HG02571 (cell line): ENCODE measurements at regions not wholly inside any gene's neighbourhood (a gene's known extent, or its start where the extent isn't known, plus 50 kb on each side); places are given as distances from the start of the nearest gene placed in this dataset.
"Not testable (repeated sequence)": the region's sequence is repeated elsewhere in the genome, so short reads cannot be mapped to it uniquely, and the experiment has no call there.

Experiments
- ATAC-seq: cut with Tn5 transposase; IDR thresholded peaks from one replicate; pipeline ENCODE4 v1.9.1; 2021; ENCODE audit warnings: mild to moderate bottlenecking, moderate library complexity; ENCODE audit not compliant: unreplicated experiment

DNA sequence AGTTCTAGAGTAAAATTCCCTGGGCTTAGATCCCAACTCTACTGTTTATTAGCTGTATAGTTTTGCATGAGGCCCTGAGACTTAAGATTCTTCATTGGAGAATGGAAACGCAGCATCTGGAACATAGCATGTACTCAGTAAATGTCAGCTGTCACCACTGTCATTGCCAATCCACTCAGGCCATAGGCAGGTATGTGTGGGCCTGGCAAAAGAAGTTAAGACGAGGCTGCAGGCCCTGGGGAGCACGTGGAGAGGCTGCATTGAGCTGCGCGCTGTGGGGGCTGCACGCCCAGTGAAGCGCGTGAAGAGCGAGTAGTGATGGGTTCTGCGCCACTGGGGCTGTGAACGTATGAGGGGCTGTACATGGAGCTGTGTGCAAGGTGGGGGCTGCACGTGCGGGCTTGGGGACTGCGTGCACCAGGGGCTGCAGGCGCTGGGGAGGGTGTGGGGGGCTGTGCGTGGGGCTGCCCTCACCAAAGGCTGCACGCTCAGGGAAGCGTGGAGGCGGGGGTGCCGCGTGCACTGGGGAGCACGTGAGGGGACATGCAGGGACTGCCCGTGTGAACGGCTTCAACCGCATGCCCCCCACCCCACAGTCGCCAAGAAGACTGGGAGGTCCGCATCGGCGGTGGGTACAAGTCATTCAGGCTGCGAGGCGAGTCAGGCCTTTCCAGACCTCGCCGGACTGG is 85.5 kb downstream of the PRR15 start:
- no peak for ATAC-seq

DNA sequence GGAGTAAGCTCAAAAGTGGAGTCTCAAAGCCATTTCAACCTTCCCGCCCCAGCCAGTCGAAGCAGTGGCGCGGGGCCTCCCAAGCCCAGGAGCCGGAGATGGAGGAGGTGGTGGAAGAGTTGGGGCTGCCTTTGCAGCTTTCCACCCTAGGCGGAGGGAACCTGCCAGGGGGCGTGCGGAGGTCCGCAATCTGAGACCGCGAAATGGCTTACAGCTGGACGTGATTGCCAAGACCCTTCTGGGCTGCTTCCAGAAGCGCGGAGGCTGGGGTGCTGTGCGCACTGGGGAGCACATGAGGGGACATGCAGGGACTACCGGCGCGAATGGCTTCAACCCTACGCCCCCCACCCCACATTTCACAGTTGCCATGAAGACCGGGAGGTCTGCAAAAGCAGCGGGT is 86.2 kb downstream of the PRR15 start:
- ATAC-seq, result no peak

DNA sequence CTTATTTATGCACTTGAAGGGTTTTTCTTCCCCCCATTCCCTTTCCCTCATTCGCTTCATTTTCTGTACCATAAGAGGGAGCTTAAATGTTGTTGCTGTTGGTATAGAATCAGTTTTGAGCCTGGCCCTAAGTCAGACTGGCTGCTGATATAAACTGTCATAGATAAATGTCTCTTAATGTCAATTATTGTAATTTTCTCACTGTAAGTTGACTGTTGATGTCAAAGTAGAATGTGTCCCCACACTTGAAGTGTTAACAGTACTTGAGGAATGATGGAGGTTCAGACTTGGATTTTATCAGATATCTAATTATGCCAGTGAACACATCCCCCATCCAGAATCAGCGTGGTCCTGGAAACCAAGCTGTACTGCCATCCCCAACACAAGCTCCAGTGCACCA is 87.8 kb downstream of the PRR15 start:
- no peak for ATAC-seq

DNA sequence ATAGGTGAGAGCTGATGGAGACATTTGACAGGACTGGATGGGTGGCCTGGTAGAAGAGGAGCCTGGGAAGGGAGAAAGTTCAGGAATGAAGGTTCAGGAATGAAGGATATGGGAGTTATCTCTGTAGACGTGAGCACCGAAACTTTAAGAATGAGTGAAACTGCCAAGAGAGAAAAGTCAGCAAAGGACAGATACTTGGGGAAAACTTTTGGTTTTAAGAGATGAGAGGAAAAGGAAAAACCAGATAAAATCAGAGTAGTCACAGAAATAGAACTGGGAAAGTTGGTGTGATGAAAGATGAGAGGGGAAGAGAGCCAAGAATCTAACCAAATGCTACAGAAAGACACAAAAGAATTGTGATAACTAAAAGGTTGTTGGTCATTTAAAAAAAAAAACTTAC is 88.9 kb downstream of the PRR15 start:
- no peak for ATAC-seq

DNA sequence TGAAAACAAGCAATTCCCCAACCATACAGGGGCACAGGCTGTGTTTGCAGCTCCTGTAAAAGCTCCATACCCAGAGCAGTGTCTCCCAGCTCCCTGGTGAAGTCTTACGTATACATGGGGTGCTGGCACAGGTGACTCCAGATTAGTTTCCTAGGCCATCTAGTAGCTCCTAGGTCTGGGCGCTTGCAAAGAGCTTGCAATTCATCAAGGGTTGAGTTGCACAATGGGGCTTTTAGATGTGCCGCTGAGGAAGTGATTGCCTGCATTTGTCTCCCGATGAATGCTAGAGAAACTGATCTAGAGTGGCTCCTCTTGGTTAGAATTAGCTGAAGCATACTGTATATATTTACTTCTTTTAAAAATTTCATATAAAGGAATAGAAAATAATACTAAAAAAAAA is 90.7 kb downstream of the PRR15 start:
- ATAC-seq, result not testable (repeated sequence)

DNA sequence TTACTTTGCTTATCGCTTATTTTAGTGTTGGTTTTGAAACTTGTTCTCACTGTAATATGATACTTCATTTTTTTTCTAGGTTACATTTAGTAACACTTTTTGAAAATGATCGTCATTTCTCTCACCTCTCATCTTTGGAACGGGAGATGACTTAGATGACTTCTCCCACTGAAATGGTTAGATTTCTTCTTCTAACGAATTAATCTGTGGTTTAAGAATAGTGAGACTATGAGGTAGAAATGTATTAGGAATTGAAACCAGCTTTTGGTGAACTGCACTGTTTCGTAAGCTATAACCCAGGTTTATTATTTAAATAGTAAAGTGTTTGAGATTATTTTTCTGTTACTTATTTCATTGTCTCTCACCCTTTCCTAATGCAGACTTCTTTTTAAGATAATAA is 93.7 kb downstream of the PRR15 start:
- ATAC-seq, result no peak

DNA sequence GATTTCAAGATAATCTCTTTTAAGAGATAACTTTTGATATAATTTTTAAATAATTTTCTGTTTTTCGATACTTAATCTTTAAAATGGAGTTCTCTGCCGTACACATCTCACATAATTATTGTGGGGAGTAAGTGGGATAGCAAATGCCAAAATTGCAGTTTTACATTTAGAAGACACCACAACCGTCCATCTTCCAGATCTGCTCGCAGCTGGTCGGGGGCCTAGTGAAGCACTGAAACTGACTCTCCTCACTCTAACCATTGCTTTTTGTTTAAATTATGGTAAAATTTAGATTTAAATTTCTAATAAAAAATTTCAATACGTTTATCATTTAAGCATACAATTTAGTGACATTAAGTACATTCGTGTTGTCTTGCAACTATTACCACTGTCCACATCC is 94.2 kb downstream of the PRR15 start:
- ATAC-seq, result no peak

DNA sequence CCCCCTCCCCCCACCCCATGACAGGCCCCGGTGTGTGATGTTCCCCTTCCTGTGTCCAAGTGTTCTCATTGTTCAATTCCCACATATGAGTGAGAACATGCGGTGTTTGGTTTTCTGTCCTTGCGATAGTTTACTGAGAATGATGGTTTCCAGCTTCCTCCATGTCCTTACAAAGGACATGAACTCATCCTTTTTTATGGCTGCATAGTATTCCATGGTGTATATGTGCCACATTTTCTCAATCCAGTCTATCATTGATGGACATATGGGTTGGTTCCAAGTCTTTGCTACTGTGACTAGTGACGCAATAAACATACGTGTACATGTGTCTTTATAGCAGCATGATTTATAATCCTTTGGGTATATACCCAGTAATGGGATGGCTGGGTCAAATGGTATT is 95.6 kb downstream of the PRR15 start:
- not testable (repeated sequence) for ATAC-seq

DNA sequence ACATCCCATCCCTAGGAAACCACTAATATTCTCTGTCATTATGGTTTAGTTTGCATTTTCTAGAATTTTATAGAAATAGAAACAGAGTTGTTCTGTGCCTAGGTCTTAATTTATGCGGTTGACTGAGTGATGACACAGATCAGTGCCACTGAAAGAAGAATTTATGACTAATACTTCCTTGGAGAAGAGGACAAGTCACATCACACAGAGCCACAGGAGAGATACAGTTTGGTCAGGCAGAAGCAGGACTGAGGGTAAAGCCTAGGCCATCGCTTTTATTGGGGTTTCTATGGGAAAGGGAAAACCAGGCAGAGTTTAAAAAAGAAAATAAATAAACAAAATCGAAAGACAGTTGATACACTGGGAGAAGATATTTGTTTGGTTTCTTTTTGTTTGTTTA is 99.3 kb downstream of the PRR15 start:
- not testable (repeated sequence) for ATAC-seq

DNA sequence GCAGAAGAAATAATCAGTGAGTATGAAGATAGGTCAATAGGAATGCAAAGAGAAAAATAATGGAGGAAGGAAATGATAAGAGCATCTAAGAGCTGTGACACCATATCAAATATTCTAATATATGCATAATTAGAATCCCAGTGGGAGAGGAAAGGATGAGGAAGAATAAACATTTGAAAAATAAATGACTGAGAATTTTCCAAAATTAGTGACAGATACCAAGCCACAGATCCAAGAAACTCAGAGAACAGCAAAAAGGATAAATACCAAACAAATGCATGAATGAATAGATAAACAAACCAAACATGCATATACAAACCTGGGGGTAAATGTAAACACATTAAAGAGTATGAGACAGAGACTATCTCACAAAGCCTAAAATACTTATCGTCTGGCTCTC is 101.4 kb downstream of the PRR15 start:
- ATAC-seq, result not testable (repeated sequence)

DNA sequence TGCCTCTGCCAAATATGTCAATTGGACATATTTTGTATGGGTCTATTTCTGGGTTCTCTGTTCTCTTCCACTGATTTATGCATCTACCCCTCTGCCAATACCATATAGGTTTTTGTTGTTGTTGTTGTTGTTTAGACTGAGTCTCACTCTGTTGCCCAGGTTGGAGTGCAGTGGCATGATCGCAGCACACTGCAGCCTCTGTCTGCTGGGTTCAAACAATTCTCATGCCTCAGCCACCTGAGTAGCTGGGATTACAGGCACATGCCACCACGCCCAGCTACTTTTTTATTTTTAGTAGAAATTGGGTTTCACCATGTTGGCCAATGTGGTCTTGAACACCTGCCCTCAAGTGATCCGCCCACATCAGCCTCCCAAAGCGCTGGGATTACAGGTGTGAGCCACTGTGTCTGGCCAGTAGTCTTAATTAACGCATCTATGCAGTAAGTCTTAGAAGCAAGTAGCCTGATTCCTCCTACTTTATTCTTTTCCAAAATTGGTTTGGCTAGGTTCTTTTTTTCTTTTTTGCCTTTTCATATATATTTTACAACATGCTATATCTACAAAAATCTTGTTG is 103.5 kb downstream of the PRR15 start:
- not testable (repeated sequence) for ATAC-seq

DNA sequence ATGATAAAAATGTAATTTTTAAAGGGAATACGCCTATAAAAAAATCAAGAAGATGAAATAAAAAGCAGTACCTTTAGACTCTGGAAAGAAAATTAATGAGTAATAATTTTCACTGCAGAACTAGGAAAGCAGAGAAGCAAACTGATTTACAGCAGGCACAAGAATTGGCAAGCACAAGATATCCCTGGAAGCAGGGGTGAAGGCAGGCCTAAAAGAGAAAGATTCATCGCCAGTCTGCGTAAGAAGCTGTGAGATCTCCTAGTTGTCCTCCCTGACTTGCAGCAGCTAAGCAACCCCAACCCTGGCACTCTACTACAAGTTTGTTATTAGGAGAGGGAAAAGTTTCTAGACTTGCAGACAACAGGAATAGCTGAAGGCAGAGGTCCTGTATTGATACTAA is 107.7 kb downstream of the PRR15 start:
- ATAC-seq, result not testable (repeated sequence)

DNA sequence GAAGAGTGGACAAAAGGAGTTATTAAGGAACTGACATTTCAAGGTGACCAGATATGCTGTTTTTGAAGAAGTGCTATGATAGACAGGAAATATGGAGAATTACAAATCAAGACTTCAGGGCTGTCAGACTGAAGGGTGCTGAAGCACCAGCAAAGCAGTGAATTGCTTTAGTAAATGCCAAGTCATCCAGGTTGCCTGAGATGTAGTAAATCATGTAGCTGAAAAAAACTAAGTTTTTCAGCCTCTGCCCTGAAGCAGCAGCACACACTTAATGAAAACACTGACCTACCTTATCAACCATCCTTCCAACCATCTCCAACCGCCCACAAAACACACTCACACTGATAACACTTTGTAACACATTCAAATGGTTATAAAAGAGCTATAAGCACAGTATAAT is 110.0 kb downstream of the PRR15 start:
- not testable (repeated sequence) for ATAC-seq

DNA sequence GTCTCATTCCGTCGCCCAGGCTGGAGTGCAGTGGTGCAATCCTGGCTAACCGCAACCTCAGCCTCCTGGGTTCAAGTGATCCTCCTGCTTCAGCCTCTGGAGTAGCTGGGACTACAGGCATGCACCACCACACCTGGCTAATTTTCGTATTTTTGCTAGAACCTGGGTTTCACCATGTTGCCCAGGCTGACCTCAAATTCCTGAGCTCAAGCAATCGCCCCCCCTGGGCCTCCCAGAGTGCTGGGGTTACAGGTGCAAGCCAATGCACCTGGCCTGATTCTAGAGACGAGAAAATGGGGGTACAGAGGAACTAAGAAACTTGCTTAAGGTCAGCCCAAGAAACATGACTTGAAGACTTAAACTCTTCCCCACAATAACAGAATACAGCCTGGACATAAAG is 111.0 kb downstream of the PRR15 start:
- not testable (repeated sequence) for ATAC-seq

DNA sequence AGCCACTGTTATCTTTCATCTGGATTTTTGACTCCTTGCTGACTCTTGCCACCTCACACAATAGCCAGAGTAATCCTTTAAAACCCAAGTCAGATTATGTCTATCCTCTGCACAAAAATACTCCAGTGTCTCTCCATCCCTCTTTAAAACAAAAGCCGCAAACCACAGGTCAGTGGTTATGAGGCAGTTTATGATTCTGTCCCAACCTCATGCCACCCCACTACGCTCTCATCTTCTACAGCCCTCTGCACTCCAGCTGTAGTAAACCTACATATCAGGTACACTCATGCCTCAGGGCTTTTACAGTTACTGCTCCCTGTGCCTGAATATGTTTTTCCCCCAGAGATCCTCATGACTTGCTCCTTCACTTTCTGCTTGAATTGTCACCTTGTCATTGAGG is 113.6 kb downstream of the PRR15 start:
- not testable (repeated sequence) for ATAC-seq

DNA sequence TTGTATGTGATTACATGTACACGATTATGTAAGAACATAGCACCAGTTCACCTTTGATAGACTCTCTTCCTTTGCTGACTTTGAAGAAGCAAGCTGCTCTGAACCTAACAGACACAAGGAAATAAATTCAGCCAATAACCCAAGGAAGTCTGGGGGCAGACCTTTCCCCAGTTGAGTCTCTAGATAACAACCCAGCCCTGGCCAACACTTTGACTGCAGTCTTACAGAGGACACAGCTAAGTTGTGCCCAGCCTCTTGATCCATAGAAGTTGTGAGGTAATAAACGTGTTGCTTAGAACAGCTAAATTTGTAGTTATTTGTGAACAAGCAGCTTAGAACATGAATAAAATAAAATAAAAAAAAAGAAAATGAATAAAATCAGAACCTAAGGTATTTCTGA is 116.3 kb downstream of the PRR15 start:
- ATAC-seq, result not testable (repeated sequence)

DNA sequence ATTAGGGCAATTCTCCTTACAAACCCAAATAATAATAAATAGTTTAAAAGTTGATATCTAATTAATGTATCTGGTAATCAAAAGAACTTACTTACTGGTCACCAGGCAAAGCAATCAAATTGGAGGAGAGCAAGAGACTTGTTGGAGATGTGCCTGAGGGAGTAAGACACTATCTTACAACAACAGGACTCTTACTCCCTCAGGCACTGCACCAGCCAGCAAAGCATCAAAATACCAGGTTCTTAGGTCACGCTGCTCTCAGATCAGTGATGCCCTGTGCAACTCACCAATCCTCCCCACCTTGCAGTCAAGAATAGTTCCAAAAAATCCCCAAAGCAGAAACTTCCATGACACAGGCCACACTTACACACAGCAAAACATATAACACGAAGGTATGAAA is 117.0 kb downstream of the PRR15 start:
- ATAC-seq, result not testable (repeated sequence)

DNA sequence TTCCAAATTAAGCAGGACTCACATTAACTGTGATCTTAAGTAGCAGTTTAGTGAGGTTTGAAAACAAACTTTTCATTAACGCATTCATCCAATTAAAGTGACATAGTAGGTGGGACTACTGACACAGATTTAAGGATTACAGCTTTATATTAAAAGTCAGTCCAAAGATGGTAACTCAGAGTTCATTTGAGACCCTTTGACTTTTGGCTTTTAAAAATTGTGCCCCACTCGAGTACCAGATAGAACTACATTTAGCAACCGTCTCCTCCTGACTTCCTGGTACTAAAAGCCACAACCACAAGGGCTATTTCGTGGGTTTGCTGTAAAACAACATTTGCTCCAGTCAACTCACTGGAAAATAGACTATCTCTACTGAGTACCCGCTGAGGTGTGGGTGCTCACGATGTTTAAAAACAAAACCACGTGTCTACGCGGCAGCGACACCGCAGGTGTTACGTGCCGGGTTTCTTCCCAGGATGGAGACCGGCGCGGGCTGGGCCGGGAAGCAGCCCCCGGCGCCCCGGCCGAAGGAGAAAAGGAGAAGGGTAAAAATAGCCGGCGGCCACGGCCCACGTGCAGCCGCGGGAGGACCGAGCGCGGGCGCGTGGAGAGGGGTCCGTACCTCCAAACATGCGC is 120.6 kb downstream of the PRR15 start:
- ATAC-seq, result peak; percentile 26

DNA sequence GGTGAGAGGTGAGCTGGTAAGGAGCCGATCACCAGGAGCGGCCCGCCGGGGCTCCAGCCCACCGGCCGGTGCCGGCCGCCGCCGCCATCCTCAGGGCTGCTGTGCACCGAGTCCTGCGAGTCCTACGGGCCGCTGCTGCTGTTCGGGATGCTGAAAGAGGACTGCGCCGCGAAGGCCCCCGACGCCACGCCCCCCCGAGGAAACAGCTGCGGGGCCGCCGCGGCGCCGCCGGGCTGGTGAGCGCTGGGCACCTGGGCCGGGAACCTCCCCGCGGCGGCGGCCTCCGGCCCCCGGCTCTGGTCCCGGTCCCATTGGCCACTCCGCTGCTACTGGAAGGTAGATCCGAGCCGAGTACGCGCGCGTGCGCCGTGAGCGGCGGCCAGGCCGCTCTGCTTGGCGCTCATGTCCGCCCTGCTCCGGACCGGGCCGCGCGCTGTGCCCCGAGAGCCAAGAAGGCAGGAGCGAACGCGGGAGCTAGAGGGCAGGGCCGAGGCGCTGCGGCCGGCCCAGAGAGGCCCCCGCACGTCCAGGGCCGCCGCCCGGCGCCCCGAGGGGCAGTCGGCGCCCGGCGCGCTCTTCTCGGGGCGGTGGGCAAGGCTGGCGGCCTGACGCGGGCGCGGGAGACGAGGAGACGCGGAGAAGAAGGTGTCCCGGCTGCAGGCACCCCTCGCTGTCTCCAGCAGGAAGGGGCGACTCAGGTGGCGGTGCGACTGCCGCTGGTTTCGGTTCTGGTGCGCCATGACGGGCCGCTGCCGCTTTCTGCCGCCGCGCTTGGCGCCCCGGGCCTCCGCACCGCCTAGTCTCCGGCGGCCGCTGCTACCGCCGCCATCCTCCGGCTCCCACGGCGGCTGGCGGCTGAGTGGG is 121.3 kb upstream of the WIPF3 start:
- ATAC-seq, result peak; percentile 74

DNA sequence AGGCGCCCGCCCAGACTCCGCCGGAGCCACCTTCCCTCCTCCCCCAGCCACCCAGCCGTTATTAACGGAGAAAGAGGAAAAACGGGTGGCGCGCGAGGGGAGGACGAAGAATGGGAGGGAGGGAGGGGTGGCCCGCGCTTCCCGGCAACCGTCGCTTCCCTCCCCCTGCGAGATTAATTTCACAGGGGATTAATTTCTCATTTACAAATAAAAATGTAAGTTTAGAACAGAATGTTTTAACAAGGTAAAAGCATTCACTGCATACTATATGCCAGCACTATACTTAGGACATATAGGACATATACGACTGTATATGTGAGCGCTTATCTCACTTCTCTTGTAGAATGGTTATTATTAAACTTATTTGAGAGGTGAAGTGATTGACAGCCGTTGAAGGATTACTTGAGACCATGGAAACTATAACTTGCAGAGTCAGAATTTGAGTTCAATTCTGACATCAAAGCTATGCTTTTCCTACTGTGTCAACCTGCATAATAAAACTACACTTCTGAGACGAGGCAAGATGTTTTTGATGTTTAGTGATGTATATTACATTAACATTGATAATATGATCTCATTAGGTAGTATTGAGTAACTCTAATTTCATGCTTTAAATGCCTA is 120.5 kb upstream of the WIPF3 start:
- ATAC-seq, result not testable (repeated sequence)

DNA sequence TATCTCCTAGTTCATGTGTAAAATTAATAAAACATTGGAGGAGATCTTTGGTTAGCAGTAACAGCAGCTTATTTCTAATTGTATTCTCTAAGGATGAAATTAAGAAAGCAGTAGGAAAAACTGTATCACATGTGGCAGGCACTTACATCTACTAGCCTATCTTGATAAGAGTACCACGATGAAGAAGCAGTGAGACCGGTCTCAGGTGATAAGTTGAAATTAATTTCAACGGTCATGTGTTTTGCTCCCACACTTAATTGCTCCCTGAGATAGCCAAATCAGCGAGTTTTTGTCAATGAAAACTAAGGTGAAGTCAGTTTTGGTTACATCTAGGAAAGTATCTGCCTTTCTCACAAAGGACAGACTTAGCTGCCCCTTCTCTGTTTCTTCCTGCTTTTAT is 115.8 kb upstream of the WIPF3 start:
- not testable (repeated sequence) for ATAC-seq
